Dedifferentiated amniotic fluid mesenchymal stem cell (primary cell): ENCODE measurements at regions not wholly inside any gene's neighbourhood (a gene's known extent, or its start where the extent isn't known, plus 50 kb on each side); places are given as distances from the start of the nearest gene placed in this dataset.

Experiments used
- DNase-seq: peaks from one replicate; pipeline ENCODE4 v3.0.0-alpha.2; 2016; ENCODE audit errors: extremely low spot score

DNA sequence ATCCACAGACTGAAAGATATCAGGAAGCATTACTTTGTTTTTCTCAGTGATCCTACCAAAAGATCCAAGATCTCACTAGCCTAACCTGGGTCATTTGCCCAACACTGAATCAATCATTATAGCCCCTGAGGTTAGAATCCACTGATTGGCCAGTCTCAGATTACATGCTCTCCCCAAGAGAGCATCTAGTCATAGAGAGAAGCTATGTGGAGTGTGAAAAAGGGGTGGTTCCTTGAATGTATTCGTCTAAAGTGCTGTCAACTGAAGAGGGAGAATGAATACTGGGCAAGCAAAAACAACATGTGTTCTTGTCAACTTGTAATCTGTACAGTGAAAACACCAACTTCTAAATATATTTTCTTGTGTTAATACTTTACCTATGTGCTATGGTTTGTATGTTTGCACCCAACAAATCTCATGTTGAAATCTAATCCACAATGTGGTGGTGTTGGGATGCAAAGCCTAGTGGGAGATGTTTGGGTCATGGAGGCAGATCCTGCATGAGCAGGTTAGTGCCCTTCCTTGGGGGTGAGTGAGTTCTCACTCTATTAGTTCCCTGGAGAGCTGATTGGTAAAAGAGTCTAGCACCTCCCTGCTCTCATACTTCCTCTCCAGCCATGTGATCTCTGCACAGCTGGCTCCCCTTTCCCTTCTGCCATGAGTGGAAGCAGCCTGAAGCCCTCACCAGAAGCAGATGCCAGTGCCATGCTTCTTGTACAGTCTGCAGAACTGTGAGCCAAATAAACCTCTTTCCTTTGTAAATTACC is 60.3 kb upstream of the PJA2 start:
- DNase-seq: no peak

DNA sequence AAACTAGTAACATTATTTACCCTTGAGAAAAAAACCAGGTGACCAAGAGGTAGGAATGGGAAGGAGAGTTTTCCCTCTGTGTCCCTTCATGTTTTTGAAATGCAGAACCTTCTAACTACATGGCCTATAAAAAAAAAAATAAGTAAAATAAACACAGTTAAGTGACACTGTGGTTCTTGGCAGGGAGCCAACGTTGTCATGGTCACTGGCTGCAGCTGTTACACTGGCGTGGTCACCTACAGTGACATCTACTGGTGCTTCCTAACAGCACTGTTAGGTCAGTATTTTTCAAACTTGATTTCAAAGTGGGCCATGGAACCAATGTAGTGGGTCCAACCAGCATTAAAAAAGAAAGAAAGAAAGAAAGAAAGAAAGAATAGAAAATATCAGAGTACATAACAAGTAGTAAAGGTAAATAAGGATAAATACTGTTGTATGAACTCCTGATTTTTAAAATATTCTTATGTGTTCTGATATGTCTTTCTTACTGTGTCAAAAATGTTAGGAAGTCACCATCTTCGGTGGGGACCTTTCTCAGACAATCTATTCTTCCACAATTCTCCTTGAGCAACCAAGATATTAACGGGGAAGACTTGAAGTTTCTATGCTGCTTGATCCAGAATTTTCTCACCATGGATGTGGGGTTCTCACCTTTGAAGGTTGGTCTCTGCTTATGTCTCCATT is 59.1 kb upstream of the PJA2 start:
- peak; percentile 94 for DNase-seq

DNA sequence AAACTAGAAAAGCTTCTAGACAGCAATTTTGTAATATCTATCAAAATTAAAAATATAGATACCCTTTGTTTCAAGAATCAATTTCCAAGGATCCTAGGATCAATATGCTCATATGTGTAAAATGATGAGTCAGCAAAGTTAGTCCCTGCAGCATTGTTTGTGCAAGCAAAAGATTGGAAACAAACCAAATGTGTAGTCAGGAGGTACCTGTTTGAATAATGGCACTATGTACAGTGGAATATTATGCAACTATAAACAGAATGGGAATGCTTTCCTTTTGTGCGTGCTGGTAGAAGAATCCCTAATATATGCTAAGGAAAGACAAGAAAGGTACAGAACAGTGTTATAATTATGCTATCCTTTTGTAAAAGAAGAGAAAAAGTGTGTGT is 58.5 kb upstream of the PJA2 start:
- DNase-seq: no peak

DNA sequence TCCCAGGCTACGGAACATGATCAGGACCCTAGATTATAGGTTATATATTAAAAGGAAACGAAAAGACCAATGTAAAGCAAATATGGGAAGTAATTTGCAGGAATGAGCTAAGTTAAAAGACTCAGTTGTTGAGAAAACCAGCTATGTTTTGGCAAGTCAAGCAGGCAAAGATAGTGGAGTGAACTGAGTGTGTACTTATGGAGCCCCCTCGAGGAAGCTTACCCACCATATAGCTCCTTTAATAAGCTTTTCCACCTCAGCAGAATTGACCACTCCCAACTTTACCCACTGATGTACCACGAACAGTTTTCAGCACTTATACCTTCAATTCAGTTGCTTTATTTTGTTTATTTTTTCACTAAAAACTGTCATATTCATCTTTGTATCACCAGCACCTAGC is 57.3 kb upstream of the PJA2 start:
- no peak for DNase-seq
